ENCODE measurements at regions not wholly inside any gene's neighbourhood (a gene's known extent, or its start where the extent isn't known, plus 50 kb on each side); places are given as distances from the start of the nearest gene placed in this dataset.

- ATAC-seq (replicated peaks in 1 of 4) (no peak), DNase-seq (no peak)
- Mint-ChIP-seq H3K36me3 (no peaks in the 10 kb centered on the region), H3K27me3 (peaks cover 0 to 5% of the 10 kb centered on the region in 2 donors), H3K27ac (no peak overlapping the region), H3K4me3 (no peak overlapping the region), H3K9me3 (peaks cover 0 to under 1% (median 0%) of the 10 kb centered on the region in 3 donors), H3K4me1 (no peaks in the 10 kb centered on the region)
- Histone ChIP-seq H3K4me3 (ENCODE audit: control insufficient read depth in 1 of 2, extremely low read depth in 1 of 2, low read length in 1 of 2) (no peak overlapping the region), H3K36me3 (ENCODE audit: control insufficient read depth in 2 of 2, extremely low read depth in 1 of 2, insufficient read depth in 1 of 2, low read length in 1 of 2) (no peaks in the 10 kb centered on the region), H3K9me3 (no peaks in the 10 kb centered on the region), H3K27ac (ENCODE audit: low read length) (no peak overlapping the region), H3K4me1 (ENCODE audit: control insufficient read depth in 1 of 2, extremely low read depth in 1 of 2, insufficient read depth in 2 of 2, low read length in 2 of 2) (no peaks in the 10 kb centered on the region), H3K27me3 (replicated peaks in 1 of 2; ENCODE audit: control insufficient read depth in 2 of 2, extremely low read depth in 1 of 2, insufficient read depth in 2 of 2, low read length in 1 of 2) (no peaks in the 10 kb centered on the region)
- 75% methylated on average over 5 of the region's 8 CpGs for WGBS (ENCODE audit: insufficient coverage)
- ChIA-PET CTCF (no interaction called here), POLR2A (no interaction called here)
Observed at GRCh38 chr15:47983533-47983932, 137.3 kb upstream of the SLC24A5 start.

- Mint-ChIP-seq H3K9me3 (no peaks in the 10 kb centered on the region), H3K27ac (no peak overlapping the region), H3K27me3 (peaks cover 0 to 8% of the 10 kb centered on the region in 2 donors), H3K4me1 (no peaks in the 10 kb centered on the region), H3K36me3 (no peaks in the 10 kb centered on the region), H3K4me3 (no peak overlapping the region)
- no peak for ATAC-seq (replicated peaks in 1 of 4)
- no peaks in the 10 kb centered on the region for H3K36me3 ChIP-seq (ENCODE audit: control insufficient read depth in 2 of 2, extremely low read depth in 1 of 2, insufficient read depth in 1 of 2, low read length in 1 of 2)
- WGBS (ENCODE audit: insufficient coverage): no CpG with 5 or more reads among the region's 4 CpGs
- DNase-seq: no peak
- no peak overlapping the region for H3K4me3 ChIP-seq (ENCODE audit: control insufficient read depth in 1 of 2, extremely low read depth in 1 of 2, low read length in 1 of 2)
- H3K27ac ChIP-seq (ENCODE audit: low read length): no peak overlapping the region
- ChIA-PET POLR2A (no interaction called here), CTCF (interaction anchor here in 1 of 2 donors (1.1 kb wide), 1 partner anchor 32 kb away, joined by 3 read pairs; no protein-coding TSS in a partner anchor)
- no peaks in the 10 kb centered on the region for H3K9me3 ChIP-seq
- H3K27me3 ChIP-seq (replicated peaks in 1 of 2; ENCODE audit: control insufficient read depth in 2 of 2, extremely low read depth in 1 of 2, insufficient read depth in 2 of 2, low read length in 1 of 2): no peaks in the 10 kb centered on the region
- H3K4me1 ChIP-seq (ENCODE audit: control insufficient read depth in 1 of 2, extremely low read depth in 1 of 2, insufficient read depth in 2 of 2, low read length in 2 of 2): no peaks in the 10 kb centered on the region
Observed at GRCh38 chr15:47985568-47985967, 135.2 kb upstream of the SLC24A5 start.

GRCh38 chr15:47987461-47987860, 133.3 kb upstream of the SLC24A5 start:
- CTCF ChIA-PET: interaction anchor here (0.6 to 2.4 kb wide), 2 partner anchors 300 to 791 kb away, joined by 3 to 12 read pairs; no protein-coding TSS in a partner anchor

GRCh38 chr15:47987908-47988532, 132.8 kb upstream of the SLC24A5 start:
- no peaks in the 10 kb centered on the region for H3K36me3 Mint-ChIP-seq
- H3K9me3 Mint-ChIP-seq: no peaks in the 10 kb centered on the region
- no peaks in the 10 kb centered on the region for H3K36me3 ChIP-seq (ENCODE audit: control insufficient read depth in 2 of 2, extremely low read depth in 1 of 2, insufficient read depth in 1 of 2, low read length in 1 of 2)
- H3K4me1 ChIP-seq (ENCODE audit: control insufficient read depth in 1 of 2, extremely low read depth in 1 of 2, insufficient read depth in 2 of 2, low read length in 2 of 2): no peaks in the 10 kb centered on the region
- ATAC-seq (replicated peaks in 1 of 4): no peak
- ChIA-PET POLR2A (no interaction called here), CTCF (interaction anchor here (0.6 to 2.4 kb wide), 2 partner anchors 301 to 792 kb away, joined by 3 to 12 read pairs; no protein-coding TSS in a partner anchor)
- H3K27ac Mint-ChIP-seq: no peak overlapping the region
- H3K4me3 Mint-ChIP-seq: no peak overlapping the region
- peaks cover 0 to 3% of the 10 kb centered on the region in 2 donors for H3K27me3 Mint-ChIP-seq
- no peak overlapping the region for H3K27ac ChIP-seq (ENCODE audit: low read length)
- peak in 1 of 35 experiments; percentile 45 for DNase-seq
- H3K9me3 ChIP-seq: no peaks in the 10 kb centered on the region
- 88% methylated on average over 2 of the region's 3 CpGs for WGBS (ENCODE audit: insufficient coverage)
- no peaks in the 10 kb centered on the region for H3K4me1 Mint-ChIP-seq
- H3K27me3 ChIP-seq (replicated peaks in 1 of 2; ENCODE audit: control insufficient read depth in 2 of 2, extremely low read depth in 1 of 2, insufficient read depth in 2 of 2, low read length in 1 of 2): no peaks in the 10 kb centered on the region
- H3K4me3 ChIP-seq (ENCODE audit: control insufficient read depth in 1 of 2, extremely low read depth in 1 of 2, low read length in 1 of 2): no peak overlapping the region

More at GRCh38 chr15:47987461-47987860, 133.3 kb upstream of the SLC24A5 start:
- WGBS (ENCODE audit: insufficient coverage): no CpG with 5 or more reads among the region's 4 CpGs
- no peaks in the 10 kb centered on the region for H3K9me3 ChIP-seq
- no peak overlapping the region for H3K27ac ChIP-seq (ENCODE audit: low read length)
- H3K4me1 ChIP-seq (ENCODE audit: control insufficient read depth in 1 of 2, extremely low read depth in 1 of 2, insufficient read depth in 2 of 2, low read length in 2 of 2): no peaks in the 10 kb centered on the region
- H3K36me3 ChIP-seq (ENCODE audit: control insufficient read depth in 2 of 2, extremely low read depth in 1 of 2, insufficient read depth in 1 of 2, low read length in 1 of 2): no peaks in the 10 kb centered on the region
- Mint-ChIP-seq H3K4me1 (no peaks in the 10 kb centered on the region), H3K27me3 (peaks cover 0 to 3% of the 10 kb centered on the region in 2 donors), H3K9me3 (no peaks in the 10 kb centered on the region), H3K4me3 (no peak overlapping the region), H3K36me3 (no peaks in the 10 kb centered on the region), H3K27ac (no peak overlapping the region)
- ATAC-seq (replicated peaks in 1 of 4) (no peak), DNase-seq (no peak)
- no peaks in the 10 kb centered on the region for H3K27me3 ChIP-seq (replicated peaks in 1 of 2; ENCODE audit: control insufficient read depth in 2 of 2, extremely low read depth in 1 of 2, insufficient read depth in 2 of 2, low read length in 1 of 2)
- POLR2A ChIA-PET: no interaction called here
- no peak overlapping the region for H3K4me3 ChIP-seq (ENCODE audit: control insufficient read depth in 1 of 2, extremely low read depth in 1 of 2, low read length in 1 of 2)

- Mint-ChIP-seq H3K4me1 (no peaks in the 10 kb centered on the region), H3K9me3 (no peaks in the 10 kb centered on the region), H3K4me3 (no peak overlapping the region), H3K27ac (no peak overlapping the region), H3K36me3 (no peaks in the 10 kb centered on the region), H3K27me3 (peaks cover 0 to 3% of the 10 kb centered on the region in 2 donors)
- no CpG with 5 or more reads among the region's 1 CpG for WGBS (ENCODE audit: insufficient coverage)
- Histone ChIP-seq H3K27me3 (replicated peaks in 1 of 2; ENCODE audit: control insufficient read depth in 2 of 2, extremely low read depth in 1 of 2, insufficient read depth in 2 of 2, low read length in 1 of 2) (no peaks in the 10 kb centered on the region), H3K27ac (ENCODE audit: low read length) (no peak overlapping the region), H3K36me3 (ENCODE audit: control insufficient read depth in 2 of 2, extremely low read depth in 1 of 2, insufficient read depth in 1 of 2, low read length in 1 of 2) (no peaks in the 10 kb centered on the region), H3K9me3 (no peaks in the 10 kb centered on the region), H3K4me1 (ENCODE audit: control insufficient read depth in 1 of 2, extremely low read depth in 1 of 2, insufficient read depth in 2 of 2, low read length in 2 of 2) (no peaks in the 10 kb centered on the region), H3K4me3 (ENCODE audit: control insufficient read depth in 1 of 2, extremely low read depth in 1 of 2, low read length in 1 of 2) (no peak overlapping the region)
- CTCF ChIA-PET: interaction anchor here in 1 of 2 donors (2.4 kb wide), 1 partner anchor 792 kb away, joined by 12 read pairs; no protein-coding TSS in a partner anchor
- DNase-seq (no peak), ATAC-seq (replicated peaks in 1 of 4) (no peak)
- POLR2A ChIA-PET: no interaction called here
Observed at GRCh38 chr15:47988564-47988963, 132.2 kb upstream of the SLC24A5 start.

GRCh38 chr15:47990821-47991220, 130.0 kb upstream of the SLC24A5 start:
- CTCF ChIA-PET: no interaction called here
- Mint-ChIP-seq H3K9me3 (no peaks in the 10 kb centered on the region), H3K27me3 (peaks cover 0 to 3% of the 10 kb centered on the region in 2 donors), H3K4me1 (no peaks in the 10 kb centered on the region), H3K4me3 (no peak overlapping the region), H3K36me3 (no peaks in the 10 kb centered on the region), H3K27ac (no peak overlapping the region)
- H3K27ac ChIP-seq (ENCODE audit: low read length): no peak overlapping the region
- no peak for DNase-seq
- H3K9me3 ChIP-seq: no peaks in the 10 kb centered on the region
- no peak for ATAC-seq (replicated peaks in 1 of 4)
- WGBS (ENCODE audit: insufficient coverage): 68% methylated on average over 2 of the region's 2 CpGs
- H3K36me3 ChIP-seq (ENCODE audit: control insufficient read depth in 2 of 2, extremely low read depth in 1 of 2, insufficient read depth in 1 of 2, low read length in 1 of 2): no peaks in the 10 kb centered on the region
- H3K4me1 ChIP-seq (ENCODE audit: control insufficient read depth in 1 of 2, extremely low read depth in 1 of 2, insufficient read depth in 2 of 2, low read length in 2 of 2): no peaks in the 10 kb centered on the region
- POLR2A ChIA-PET: no interaction called here
- peaks cover 0 to 2% of the 10 kb centered on the region in 2 experiments for H3K27me3 ChIP-seq (replicated peaks in 1 of 2; ENCODE audit: control insufficient read depth in 2 of 2, extremely low read depth in 1 of 2, insufficient read depth in 2 of 2, low read length in 1 of 2)
- no peak overlapping the region for H3K4me3 ChIP-seq (ENCODE audit: control insufficient read depth in 1 of 2, extremely low read depth in 1 of 2, low read length in 1 of 2)

Measured in T-cell (primary cell).